Astrocyte (in vitro differentiated cells and primary cell): ENCODE measurements at regions not wholly inside any gene's neighbourhood (a gene's known extent, or its start where the extent isn't known, plus 50 kb on each side); places are given as distances from the start of the nearest gene placed in this dataset.

Source experiments
- DNase-seq: peaks from one replicate; pipeline ENCODE4 v3.0.0-alpha.2; 2010; ENCODE audit warnings: low read depth
- FAIRE-seq: peaks from 2 replicates; lab custom pipeline; 2011; peaks lifted over from hg19 to GRCh38; lab: Jason Lieb, UNC
- H2AFZ ChIP-seq: 2 replicates; pipeline ENCODE4 v1.6.0; 2012; ENCODE audit warnings: low read depth, low read length, inconsistent platforms
- H3K27ac ChIP-seq: 2 replicates; pipeline ENCODE4 v1.5.1; 2011; ENCODE audit warnings: low read depth, low read length, inconsistent platforms
- H3K27me3 ChIP-seq: 2 replicates; pipeline ENCODE4 v1.6.0; 2011; ENCODE audit warnings: low read length, inconsistent platforms; ENCODE audit not compliant: insufficient read depth
- H3K36me3 ChIP-seq: 2 replicates; pipeline ENCODE4 v1.5.1; 2011; ENCODE audit warnings: low read length, inconsistent platforms; ENCODE audit not compliant: insufficient read depth
- H3K4me1 ChIP-seq: 2 replicates; pipeline ENCODE4 v1.5.1; 2011; ENCODE audit warnings: low read length, inconsistent platforms; ENCODE audit not compliant: insufficient read depth
- H3K4me2 ChIP-seq: 2 replicates; pipeline ENCODE4 v1.6.0; 2012; ENCODE audit warnings: low read length, inconsistent platforms
- H3K4me3 ChIP-seq: 2 replicates; pipeline ENCODE4 v1.5.1; 2011; ENCODE audit warnings: low read depth, mild to moderate bottlenecking, low read length, inconsistent platforms; ENCODE audit not compliant: insufficient read depth
- H3K79me2 ChIP-seq: 2 replicates; pipeline ENCODE4 v1.6.0; 2012; ENCODE audit warnings: mild to moderate bottlenecking, low read length, inconsistent platforms; ENCODE audit not compliant: insufficient read depth
- H3K9ac ChIP-seq: 2 replicates; pipeline ENCODE4 v1.6.0; 2012; ENCODE audit warnings: mild to moderate bottlenecking, low read length, inconsistent platforms
- H3K9me3 ChIP-seq: 2 replicates; pipeline ENCODE4 v1.5.1; 2012; ENCODE audit warnings: low read depth, mild to moderate bottlenecking, low read length, inconsistent platforms; ENCODE audit not compliant: insufficient read depth
- H4K20me1 ChIP-seq: 2 replicates; pipeline ENCODE4 v1.6.0; 2012; ENCODE audit warnings: low read length, inconsistent platforms; ENCODE audit not compliant: insufficient read depth
- H3K27ac Mint-ChIP-seq: one replicate; pipeline ENCODE4 v1.8.0; 2021; ENCODE audit warnings: mild to moderate bottlenecking, mixed read lengths; ENCODE audit not compliant: unreplicated experiment
- H3K27me3 Mint-ChIP-seq: one replicate; pipeline ENCODE4 v1.8.0; 2021; ENCODE audit warnings: low read depth, mixed read lengths; ENCODE audit not compliant: unreplicated experiment
- H3K36me3 Mint-ChIP-seq: one replicate; pipeline ENCODE4 v1.8.0; 2021; ENCODE audit warnings: low read depth, mixed read lengths; ENCODE audit not compliant: unreplicated experiment
- H3K4me1 Mint-ChIP-seq: one replicate; pipeline ENCODE4 v1.8.0; 2021; ENCODE audit warnings: low read depth, mixed read lengths; ENCODE audit not compliant: unreplicated experiment
- H3K4me3 Mint-ChIP-seq: one replicate; pipeline ENCODE4 v1.8.0; 2021; ENCODE audit warnings: mild to moderate bottlenecking, moderate library complexity, mixed read lengths; ENCODE audit not compliant: unreplicated experiment
- H3K9me3 Mint-ChIP-seq: one replicate; pipeline ENCODE4 v1.8.0; 2021; ENCODE audit warnings: mild to moderate bottlenecking, mixed read lengths; ENCODE audit not compliant: unreplicated experiment
- CTCF ChIP-seq: IDR thresholded peaks from 2 replicates; pipeline ENCODE4 v1.5.1; 2011; ENCODE audit warnings: low read depth, mild to moderate bottlenecking, inconsistent platforms, low read length, moderate library complexity; ENCODE audit not compliant: insufficient read depth
- EZH2 ChIP-seq: IDR thresholded peaks from 2 replicates; pipeline ENCODE4 v1.6.1; 2012; ENCODE audit warnings: mild to moderate bottlenecking, low read length, inconsistent platforms; ENCODE audit not compliant: insufficient read depth

DNA sequence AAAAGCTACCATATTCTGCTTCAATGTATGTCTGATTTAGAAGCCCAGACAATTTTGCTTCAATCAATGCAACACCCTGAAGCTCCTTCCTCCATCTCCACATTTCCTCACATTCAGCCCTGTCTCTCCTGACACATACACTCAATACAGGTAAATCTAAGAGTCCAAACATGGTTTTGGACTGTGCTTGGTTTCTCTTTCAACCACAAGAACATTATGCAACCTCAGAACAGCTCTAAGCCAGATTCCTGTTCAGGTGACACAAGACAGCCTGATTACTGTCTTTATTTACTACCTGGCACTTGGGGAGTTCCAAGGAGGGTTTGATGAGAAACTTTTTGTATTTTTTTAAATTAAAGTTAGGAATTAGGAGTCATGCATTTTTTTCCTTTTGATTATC, 307.5 kb upstream of the SLIT2 start:
- no peak overlapping the region for H3K9ac ChIP-seq
- no peaks in the 10 kb centered on the region for H4K20me1 ChIP-seq
- H3K4me3 Mint-ChIP-seq: no peak overlapping the region
- no peak overlapping the region for H3K4me3 ChIP-seq
- H3K4me2 ChIP-seq: no peak overlapping the region
- H3K27ac ChIP-seq: no peak overlapping the region
- peaks cover 20% of the 10 kb centered on the region for H3K4me1 ChIP-seq
- H3K27me3 ChIP-seq: peaks cover 9% of the 10 kb centered on the region
- FAIRE-seq (no peak), DNase-seq (no peak)
- no peaks in the 10 kb centered on the region for H3K36me3 ChIP-seq
- no peak for TF ChIP-seq EZH2
- no peak for TF ChIP-seq CTCF
- H3K79me2 ChIP-seq: no peaks in the 10 kb centered on the region
- H3K9me3 Mint-ChIP-seq: no peaks in the 10 kb centered on the region
- no peaks in the 10 kb centered on the region for H3K9me3 ChIP-seq
- no peaks in the 10 kb centered on the region for H3K36me3 Mint-ChIP-seq
- peaks cover 43% of the 10 kb centered on the region for H3K27me3 Mint-ChIP-seq
- H3K27ac Mint-ChIP-seq: no peak overlapping the region
- no peak overlapping the region for H2AFZ ChIP-seq
- H3K4me1 Mint-ChIP-seq: peaks cover 13% of the 10 kb centered on the region

- H3K4me3 Mint-ChIP-seq: no peak overlapping the region
- no peak for FAIRE-seq
Measured at GRCh38 chr4:19941434-19941833, 310.3 kb upstream of the SLIT2 start.

More at GRCh38 chr4:19941434-19941833, 310.3 kb upstream of the SLIT2 start:
- H3K9me3 Mint-ChIP-seq: no peaks in the 10 kb centered on the region
- DNase-seq: peak; percentile 73
- no peak overlapping the region for H3K9ac ChIP-seq
- TF ChIP-seq CTCF: no peak
- no peak for TF ChIP-seq EZH2
- no peaks in the 10 kb centered on the region for H3K36me3 Mint-ChIP-seq
- no peaks in the 10 kb centered on the region for H4K20me1 ChIP-seq
- peaks cover 9% of the 10 kb centered on the region for H3K27me3 ChIP-seq
- no peak overlapping the region for H3K27ac ChIP-seq
- no peak overlapping the region for H2AFZ ChIP-seq
- H3K4me1 ChIP-seq: peaks cover 10% of the 10 kb centered on the region
- no peaks in the 10 kb centered on the region for H3K36me3 ChIP-seq
- peaks cover 51% of the 10 kb centered on the region for H3K27me3 Mint-ChIP-seq
- no peak overlapping the region for H3K4me3 ChIP-seq
- H3K4me2 ChIP-seq: no peak overlapping the region
- H3K4me1 Mint-ChIP-seq: peaks cover 11% of the 10 kb centered on the region
- no peak overlapping the region for H3K27ac Mint-ChIP-seq
- no peaks in the 10 kb centered on the region for H3K9me3 ChIP-seq
- H3K79me2 ChIP-seq: no peaks in the 10 kb centered on the region
